Panc1 (cell line): ENCODE measurements at regions not wholly inside any gene's neighbourhood (a gene's known extent, or its start where the extent isn't known, plus 50 kb on each side); places are given as distances from the start of the nearest gene placed in this dataset.

Experiments used
- POLR2AphosphoS5 ChIP-seq: IDR thresholded peaks from 2 replicates; pipeline ENCODE4 v1.6.1; 2012; ENCODE audit warnings: mild to moderate bottlenecking, low read depth, low read length, moderate library complexity
- REST ChIP-seq, 2 experiments: IDR thresholded peaks; 2 replicates each; pipeline ENCODE4 v1.6.1; 2011 to 2012; ENCODE audit warnings: low read depth in 2 of 2, control low read depth in 1 of 2, low read length in 1 of 2, mild to moderate bottlenecking in 1 of 2, moderate library complexity in 1 of 2; ENCODE audit not compliant: insufficient read depth in 1 of 2
- SIN3A ChIP-seq: IDR thresholded peaks from 2 replicates; pipeline ENCODE4 v1.6.1; 2012; ENCODE audit warnings: low read depth, mild to moderate bottlenecking, low read length, moderate library complexity, borderline replicate concordance; ENCODE audit not compliant: insufficient read depth
- TF ChIP-seq, protein P1 (sequence below): fragments of 450-650 bp; IDR thresholded peaks from 2 replicates; pipeline ENCODE4 v1.5.1; 2017; ENCODE audit warnings: mild to moderate bottlenecking

DNA sequence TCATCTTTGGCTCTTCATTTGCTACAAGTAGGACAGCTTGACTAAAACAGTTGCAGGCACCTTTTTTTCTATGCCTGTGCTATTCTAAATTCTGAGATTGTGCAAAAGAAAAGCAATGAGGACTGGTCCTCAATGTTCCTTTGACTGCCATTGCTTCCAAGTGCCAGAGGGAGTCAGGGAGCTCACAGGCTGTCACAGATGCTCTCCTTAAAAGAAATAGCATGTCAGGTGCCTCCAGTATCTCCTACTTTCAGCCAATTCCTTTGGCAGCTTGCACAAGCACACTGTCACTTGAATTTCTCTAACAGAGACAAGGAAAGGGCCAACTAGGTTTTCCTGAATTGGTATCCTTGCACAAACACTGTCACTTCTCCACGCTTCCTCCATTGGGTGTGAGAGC, 228.2 kb downstream of the ADGRA3 start:
- TF ChIP-seq, protein P1, sequence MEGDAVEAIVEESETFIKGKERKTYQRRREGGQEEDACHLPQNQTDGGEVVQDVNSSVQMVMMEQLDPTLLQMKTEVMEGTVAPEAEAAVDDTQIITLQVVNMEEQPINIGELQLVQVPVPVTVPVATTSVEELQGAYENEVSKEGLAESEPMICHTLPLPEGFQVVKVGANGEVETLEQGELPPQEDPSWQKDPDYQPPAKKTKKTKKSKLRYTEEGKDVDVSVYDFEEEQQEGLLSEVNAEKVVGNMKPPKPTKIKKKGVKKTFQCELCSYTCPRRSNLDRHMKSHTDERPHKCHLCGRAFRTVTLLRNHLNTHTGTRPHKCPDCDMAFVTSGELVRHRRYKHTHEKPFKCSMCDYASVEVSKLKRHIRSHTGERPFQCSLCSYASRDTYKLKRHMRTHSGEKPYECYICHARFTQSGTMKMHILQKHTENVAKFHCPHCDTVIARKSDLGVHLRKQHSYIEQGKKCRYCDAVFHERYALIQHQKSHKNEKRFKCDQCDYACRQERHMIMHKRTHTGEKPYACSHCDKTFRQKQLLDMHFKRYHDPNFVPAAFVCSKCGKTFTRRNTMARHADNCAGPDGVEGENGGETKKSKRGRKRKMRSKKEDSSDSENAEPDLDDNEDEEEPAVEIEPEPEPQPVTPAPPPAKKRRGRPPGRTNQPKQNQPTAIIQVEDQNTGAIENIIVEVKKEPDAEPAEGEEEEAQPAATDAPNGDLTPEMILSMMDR = no peak
- TF ChIP-seq POLR2AphosphoS5 = no peak
- TF ChIP-seq SIN3A = no peak
- no peak for TF ChIP-seq REST (IDR thresholded peaks at IDR 0.05; ENCODE audit: insufficient read depth in 1 of 2, low read depth in 2 of 2, low read length in 1 of 2)
